Neural cell (in vitro differentiated cells): ENCODE measurements at regions not wholly inside any gene's neighbourhood (a gene's known extent, or its start where the extent isn't known, plus 50 kb on each side); places are given as distances from the start of the nearest gene placed in this dataset.

Source experiments
- CTCF ChIP-seq: fragments of 450-650 bp; IDR thresholded peaks from 2 replicates; pipeline ENCODE4 v1.5.1; 2014; ENCODE audit warnings: antibody characterized with exemption, mild to moderate bottlenecking, moderate library complexity; ENCODE audit not compliant: poor library complexity, severe bottlenecking
- EP300 ChIP-seq: fragments of 450-650 bp; conservative IDR thresholded peaks from 2 replicates; pipeline ENCODE4 v1.6.1; 2014; ENCODE audit warnings: antibody characterized with exemption, mild to moderate bottlenecking, moderate library complexity; ENCODE audit not compliant: poor library complexity, severe bottlenecking
- POLR2AphosphoS5 ChIP-seq: IDR thresholded peaks from 2 replicates; pipeline ENCODE4 v1.6.1; 2012

- TF ChIP-seq CTCF (no peak), POLR2AphosphoS5 (no peak), EP300 (no peak)
Observed at GRCh38 chr6:22214314-22214713, 82.5 kb downstream of the PRL start.
